ENCODE measurements at regions not wholly inside any gene's neighbourhood (a gene's known extent, or its start where the extent isn't known, plus 50 kb on each side); places are given as distances from the start of the nearest gene placed in this dataset.

- CTCF ChIA-PET = no interaction called here
- POLR2A ChIA-PET = no interaction called here
- peaks cover 4% of the 10 kb centered on the region for H3F3A ChIP-seq (replicated peaks; ENCODE audit: insufficient read depth)
- no peaks in the 10 kb centered on the region for H4K20me1 ChIP-seq (ENCODE audit: insufficient read depth)
- 45% methylated on average over 10 of the region's 10 CpGs for WGBS (ENCODE audit: low lambda C conversion rate)
- no peak for TF ChIP-seq SMC3 (IDR thresholded peaks at IDR 0.05; ENCODE audit: low read depth, low read length)
- no peak for TF ChIP-seq RAD21 (IDR thresholded peaks at IDR 0.05; ENCODE audit: low read length)
- TF ChIP-seq RFX5 (IDR thresholded peaks at IDR 0.05; ENCODE audit: low read length) = no peak
- TF ChIP-seq, protein P1, sequence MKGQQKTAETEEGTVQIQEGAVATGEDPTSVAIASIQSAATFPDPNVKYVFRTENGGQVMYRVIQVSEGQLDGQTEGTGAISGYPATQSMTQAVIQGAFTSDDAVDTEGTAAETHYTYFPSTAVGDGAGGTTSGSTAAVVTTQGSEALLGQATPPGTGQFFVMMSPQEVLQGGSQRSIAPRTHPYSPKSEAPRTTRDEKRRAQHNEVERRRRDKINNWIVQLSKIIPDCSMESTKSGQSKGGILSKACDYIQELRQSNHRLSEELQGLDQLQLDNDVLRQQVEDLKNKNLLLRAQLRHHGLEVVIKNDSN (IDR thresholded peaks at IDR 0.05; ENCODE audit: borderline replicate concordance, low read depth) = no peak
- no peak for TF ChIP-seq JUND (IDR thresholded peaks at IDR 0.05)
- TF ChIP-seq TCF12 (IDR thresholded peaks at IDR 0.05) = no peak
- no peak for TF ChIP-seq FOSL2 (IDR thresholded peaks at IDR 0.05; ENCODE audit: borderline replicate concordance, low read depth)
- no peak for TF ChIP-seq REST (IDR thresholded peaks at IDR 0.05; ENCODE audit: low read depth, low read length)
- TF ChIP-seq, protein P2, sequence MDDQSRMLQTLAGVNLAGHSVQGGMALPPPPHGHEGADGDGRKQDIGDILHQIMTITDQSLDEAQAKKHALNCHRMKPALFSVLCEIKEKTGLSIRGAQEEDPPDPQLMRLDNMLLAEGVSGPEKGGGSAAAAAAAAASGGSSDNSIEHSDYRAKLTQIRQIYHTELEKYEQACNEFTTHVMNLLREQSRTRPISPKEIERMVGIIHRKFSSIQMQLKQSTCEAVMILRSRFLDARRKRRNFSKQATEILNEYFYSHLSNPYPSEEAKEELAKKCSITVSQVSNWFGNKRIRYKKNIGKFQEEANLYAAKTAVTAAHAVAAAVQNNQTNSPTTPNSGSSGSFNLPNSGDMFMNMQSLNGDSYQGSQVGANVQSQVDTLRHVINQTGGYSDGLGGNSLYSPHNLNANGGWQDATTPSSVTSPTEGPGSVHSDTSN (IDR thresholded peaks at IDR 0.05) = no peak
- TF ChIP-seq FOXM1 (IDR thresholded peaks at IDR 0.05; ENCODE audit: low read depth) = no peak
- no peak for TF ChIP-seq TAF1 (IDR thresholded peaks at IDR 0.05; ENCODE audit: borderline replicate concordance, low read depth, low read length)
- no peaks in the 10 kb centered on the region for H3K27me3 ChIP-seq (ENCODE audit: insufficient read depth)
- H3K27ac ChIP-seq (ENCODE audit: low read depth in 2 of 2, low read length in 1 of 2) = no peak overlapping the region
- H3K9ac ChIP-seq = no peak overlapping the region
- no peak overlapping the region for H3K4me3 ChIP-seq (ENCODE audit: low read depth in 2 of 2, low read length in 1 of 2)
- no peak for DNase-seq
- H3K4me1 ChIP-seq (ENCODE audit: control insufficient read depth in 1 of 2, insufficient read depth in 2 of 2, low read depth in 1 of 2, low read length in 1 of 2) = no peaks in the 10 kb centered on the region
- H3K36me3 ChIP-seq (replicated peaks in 1 of 2; ENCODE audit: control insufficient read depth in 1 of 2, insufficient read depth in 2 of 2, low read length in 1 of 2) = no peaks in the 10 kb centered on the region
- no peak overlapping the region for H2AFZ ChIP-seq (ENCODE audit: low read depth)
- no peaks in the 10 kb centered on the region for H3K9me2 ChIP-seq
- no peaks in the 10 kb centered on the region for H3K79me2 ChIP-seq (ENCODE audit: insufficient read depth)
- H3K9me3 ChIP-seq = no peaks in the 10 kb centered on the region; the same call in none of the 2 replicates
- no peak overlapping the region for H3K4me2 ChIP-seq
Observed at GRCh38 chr15:27623149-27623548, 476.0 kb downstream of the OCA2 start.

GRCh38 chr15:27622371-27622770 lies 476.7 kb downstream of the OCA2 start:
- Histone ChIP-seq H3K36me3 (replicated peaks in 1 of 2; ENCODE audit: control insufficient read depth in 1 of 2, insufficient read depth in 2 of 2, low read length in 1 of 2) (no peaks in the 10 kb centered on the region), H3K27me3 (ENCODE audit: insufficient read depth) (no peaks in the 10 kb centered on the region), H3K4me3 (ENCODE audit: low read depth in 2 of 2, low read length in 1 of 2) (no peak overlapping the region), H3F3A (replicated peaks; ENCODE audit: insufficient read depth) (no peaks in the 10 kb centered on the region), H3K4me2 (no peak overlapping the region), H3K9me2 (no peaks in the 10 kb centered on the region), H3K27ac (ENCODE audit: low read depth in 2 of 2, low read length in 1 of 2) (no peak overlapping the region), H4K20me1 (ENCODE audit: insufficient read depth) (no peaks in the 10 kb centered on the region), H2AFZ (ENCODE audit: low read depth) (no peak overlapping the region), H3K4me1 (ENCODE audit: control insufficient read depth in 1 of 2, insufficient read depth in 2 of 2, low read depth in 1 of 2, low read length in 1 of 2) (no peaks in the 10 kb centered on the region), H3K9me3 (no peaks in the 10 kb centered on the region; the same call in 1 of the 2 replicates), H3K9ac (no peak overlapping the region), H3K79me2 (ENCODE audit: insufficient read depth) (no peaks in the 10 kb centered on the region)
- CTCF ChIA-PET = no interaction called here
- POLR2A ChIA-PET = no interaction called here
- DNase-seq = no peak
- TF ChIP-seq POLR2AphosphoS5 (IDR thresholded peaks at IDR 0.05; ENCODE audit: low read depth, low read length) (no peak), SMC3 (IDR thresholded peaks at IDR 0.05; ENCODE audit: low read depth, low read length) (no peak), RXRA (IDR thresholded peaks at IDR 0.05; ENCODE audit: borderline replicate concordance, low read depth) (no peak), NRF1 (IDR thresholded peaks at IDR 0.05; ENCODE audit: low read depth, low read length) (no peak)
- TF ChIP-seq, protein P3, sequence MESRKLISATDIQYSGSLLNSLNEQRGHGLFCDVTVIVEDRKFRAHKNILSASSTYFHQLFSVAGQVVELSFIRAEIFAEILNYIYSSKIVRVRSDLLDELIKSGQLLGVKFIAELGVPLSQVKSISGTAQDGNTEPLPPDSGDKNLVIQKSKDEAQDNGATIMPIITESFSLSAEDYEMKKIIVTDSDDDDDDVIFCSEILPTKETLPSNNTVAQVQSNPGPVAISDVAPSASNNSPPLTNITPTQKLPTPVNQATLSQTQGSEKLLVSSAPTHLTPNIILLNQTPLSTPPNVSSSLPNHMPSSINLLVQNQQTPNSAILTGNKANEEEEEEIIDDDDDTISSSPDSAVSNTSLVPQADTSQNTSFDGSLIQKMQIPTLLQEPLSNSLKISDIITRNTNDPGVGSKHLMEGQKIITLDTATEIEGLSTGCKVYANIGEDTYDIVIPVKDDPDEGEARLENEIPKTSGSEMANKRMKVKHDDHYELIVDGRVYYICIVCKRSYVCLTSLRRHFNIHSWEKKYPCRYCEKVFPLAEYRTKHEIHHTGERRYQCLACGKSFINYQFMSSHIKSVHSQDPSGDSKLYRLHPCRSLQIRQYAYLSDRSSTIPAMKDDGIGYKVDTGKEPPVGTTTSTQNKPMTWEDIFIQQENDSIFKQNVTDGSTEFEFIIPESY (IDR thresholded peaks at IDR 0.05; ENCODE audit: borderline replicate concordance, low read depth) = no peak
- TF ChIP-seq, protein P4, sequence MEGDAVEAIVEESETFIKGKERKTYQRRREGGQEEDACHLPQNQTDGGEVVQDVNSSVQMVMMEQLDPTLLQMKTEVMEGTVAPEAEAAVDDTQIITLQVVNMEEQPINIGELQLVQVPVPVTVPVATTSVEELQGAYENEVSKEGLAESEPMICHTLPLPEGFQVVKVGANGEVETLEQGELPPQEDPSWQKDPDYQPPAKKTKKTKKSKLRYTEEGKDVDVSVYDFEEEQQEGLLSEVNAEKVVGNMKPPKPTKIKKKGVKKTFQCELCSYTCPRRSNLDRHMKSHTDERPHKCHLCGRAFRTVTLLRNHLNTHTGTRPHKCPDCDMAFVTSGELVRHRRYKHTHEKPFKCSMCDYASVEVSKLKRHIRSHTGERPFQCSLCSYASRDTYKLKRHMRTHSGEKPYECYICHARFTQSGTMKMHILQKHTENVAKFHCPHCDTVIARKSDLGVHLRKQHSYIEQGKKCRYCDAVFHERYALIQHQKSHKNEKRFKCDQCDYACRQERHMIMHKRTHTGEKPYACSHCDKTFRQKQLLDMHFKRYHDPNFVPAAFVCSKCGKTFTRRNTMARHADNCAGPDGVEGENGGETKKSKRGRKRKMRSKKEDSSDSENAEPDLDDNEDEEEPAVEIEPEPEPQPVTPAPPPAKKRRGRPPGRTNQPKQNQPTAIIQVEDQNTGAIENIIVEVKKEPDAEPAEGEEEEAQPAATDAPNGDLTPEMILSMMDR (IDR thresholded peaks at IDR 0.05) = no peak
